ENCODE measurements at regions not wholly inside any gene's neighbourhood (a gene's known extent, or its start where the extent isn't known, plus 50 kb on each side); places are given as distances from the start of the nearest gene placed in this dataset.
A peak's percentile ranks its signal among the peaks of the same experiment; 100 is the strongest.

DNA sequence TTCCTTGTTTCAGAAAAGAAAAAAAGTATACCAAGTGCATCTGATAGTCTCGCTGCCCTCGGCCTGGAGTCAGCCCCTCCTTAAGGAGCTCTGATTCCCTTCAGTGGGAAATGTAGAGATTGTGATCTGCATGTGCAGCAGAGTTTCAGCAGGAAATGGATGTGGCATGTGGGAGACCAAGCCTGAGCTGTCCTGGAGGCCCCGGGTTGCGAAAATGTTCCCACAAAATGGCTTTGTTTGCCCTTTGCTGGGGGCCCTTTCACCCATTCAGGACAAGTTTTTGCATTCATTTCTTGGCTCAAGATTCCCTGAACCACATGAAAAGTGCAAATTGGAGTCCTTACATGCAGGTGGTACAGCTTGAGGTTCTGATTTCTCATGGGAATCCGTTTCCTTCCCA, 230.9 kb downstream of the GADD45G start:
- H3K27me3 ChIP-seq (ENCODE audit: insufficient read depth), result no peaks in the 10 kb centered on the region
- DNase-seq (ENCODE audit: low spot score) (no peak), ATAC-seq (no peak)
- no peak overlapping the region for H3K4me2 ChIP-seq
- H3K27ac ChIP-seq (ENCODE audit: low read depth), result no peak overlapping the region
- Mint-ChIP-seq H3K27me3 (ENCODE audit: insufficient read depth, low read depth, poor library complexity) (peaks cover 3% of the 10 kb centered on the region), H3K9me3 (no peaks in the 10 kb centered on the region; the same call in 2 of the 3 replicates), H3K36me3 (ENCODE audit: low read depth) (no peaks in the 10 kb centered on the region), H3K27ac (no peak overlapping the region), H3K4me3 (no peak overlapping the region), H3K4me1 (peaks cover 37% of the 10 kb centered on the region)
- peak overlapping the region; percentile 82; the same call in 1 of the 2 replicates for H2AFZ ChIP-seq
- H3K9me2 ChIP-seq (ENCODE audit: insufficient read depth), result no peaks in the 10 kb centered on the region
- H3K36me3 ChIP-seq (ENCODE audit: insufficient read depth), result no peaks in the 10 kb centered on the region
- TF ChIP-seq ZNF331 (CRISPR knock-in tag; IDR thresholded peaks at IDR 0.05; ENCODE audit: low read depth), result no peak
- no peak for TF ChIP-seq EZH2 (IDR thresholded peaks at IDR 0.05; ENCODE audit: low read depth, unreplicated experiment)
- no peak for TF ChIP-seq STAT1 (IDR thresholded peaks at IDR 0.05; ENCODE audit: unreplicated experiment)
- no peak for TF ChIP-seq CREB1 (CRISPR knock-in tag; IDR thresholded peaks at IDR 0.05; ENCODE audit: low read depth)
- no peak for TF ChIP-seq ZNF114 (CRISPR knock-in tag; IDR thresholded peaks at IDR 0.05)
- no peak for TF ChIP-seq NANOG (IDR thresholded peaks at IDR 0.05; ENCODE audit: borderline replicate concordance)
- TF ChIP-seq, protein P1, sequence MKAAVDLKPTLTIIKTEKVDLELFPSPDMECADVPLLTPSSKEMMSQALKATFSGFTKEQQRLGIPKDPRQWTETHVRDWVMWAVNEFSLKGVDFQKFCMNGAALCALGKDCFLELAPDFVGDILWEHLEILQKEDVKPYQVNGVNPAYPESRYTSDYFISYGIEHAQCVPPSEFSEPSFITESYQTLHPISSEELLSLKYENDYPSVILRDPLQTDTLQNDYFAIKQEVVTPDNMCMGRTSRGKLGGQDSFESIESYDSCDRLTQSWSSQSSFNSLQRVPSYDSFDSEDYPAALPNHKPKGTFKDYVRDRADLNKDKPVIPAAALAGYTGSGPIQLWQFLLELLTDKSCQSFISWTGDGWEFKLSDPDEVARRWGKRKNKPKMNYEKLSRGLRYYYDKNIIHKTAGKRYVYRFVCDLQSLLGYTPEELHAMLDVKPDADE (IDR thresholded peaks at IDR 0.05), result no peak
- TF ChIP-seq, protein P2, sequence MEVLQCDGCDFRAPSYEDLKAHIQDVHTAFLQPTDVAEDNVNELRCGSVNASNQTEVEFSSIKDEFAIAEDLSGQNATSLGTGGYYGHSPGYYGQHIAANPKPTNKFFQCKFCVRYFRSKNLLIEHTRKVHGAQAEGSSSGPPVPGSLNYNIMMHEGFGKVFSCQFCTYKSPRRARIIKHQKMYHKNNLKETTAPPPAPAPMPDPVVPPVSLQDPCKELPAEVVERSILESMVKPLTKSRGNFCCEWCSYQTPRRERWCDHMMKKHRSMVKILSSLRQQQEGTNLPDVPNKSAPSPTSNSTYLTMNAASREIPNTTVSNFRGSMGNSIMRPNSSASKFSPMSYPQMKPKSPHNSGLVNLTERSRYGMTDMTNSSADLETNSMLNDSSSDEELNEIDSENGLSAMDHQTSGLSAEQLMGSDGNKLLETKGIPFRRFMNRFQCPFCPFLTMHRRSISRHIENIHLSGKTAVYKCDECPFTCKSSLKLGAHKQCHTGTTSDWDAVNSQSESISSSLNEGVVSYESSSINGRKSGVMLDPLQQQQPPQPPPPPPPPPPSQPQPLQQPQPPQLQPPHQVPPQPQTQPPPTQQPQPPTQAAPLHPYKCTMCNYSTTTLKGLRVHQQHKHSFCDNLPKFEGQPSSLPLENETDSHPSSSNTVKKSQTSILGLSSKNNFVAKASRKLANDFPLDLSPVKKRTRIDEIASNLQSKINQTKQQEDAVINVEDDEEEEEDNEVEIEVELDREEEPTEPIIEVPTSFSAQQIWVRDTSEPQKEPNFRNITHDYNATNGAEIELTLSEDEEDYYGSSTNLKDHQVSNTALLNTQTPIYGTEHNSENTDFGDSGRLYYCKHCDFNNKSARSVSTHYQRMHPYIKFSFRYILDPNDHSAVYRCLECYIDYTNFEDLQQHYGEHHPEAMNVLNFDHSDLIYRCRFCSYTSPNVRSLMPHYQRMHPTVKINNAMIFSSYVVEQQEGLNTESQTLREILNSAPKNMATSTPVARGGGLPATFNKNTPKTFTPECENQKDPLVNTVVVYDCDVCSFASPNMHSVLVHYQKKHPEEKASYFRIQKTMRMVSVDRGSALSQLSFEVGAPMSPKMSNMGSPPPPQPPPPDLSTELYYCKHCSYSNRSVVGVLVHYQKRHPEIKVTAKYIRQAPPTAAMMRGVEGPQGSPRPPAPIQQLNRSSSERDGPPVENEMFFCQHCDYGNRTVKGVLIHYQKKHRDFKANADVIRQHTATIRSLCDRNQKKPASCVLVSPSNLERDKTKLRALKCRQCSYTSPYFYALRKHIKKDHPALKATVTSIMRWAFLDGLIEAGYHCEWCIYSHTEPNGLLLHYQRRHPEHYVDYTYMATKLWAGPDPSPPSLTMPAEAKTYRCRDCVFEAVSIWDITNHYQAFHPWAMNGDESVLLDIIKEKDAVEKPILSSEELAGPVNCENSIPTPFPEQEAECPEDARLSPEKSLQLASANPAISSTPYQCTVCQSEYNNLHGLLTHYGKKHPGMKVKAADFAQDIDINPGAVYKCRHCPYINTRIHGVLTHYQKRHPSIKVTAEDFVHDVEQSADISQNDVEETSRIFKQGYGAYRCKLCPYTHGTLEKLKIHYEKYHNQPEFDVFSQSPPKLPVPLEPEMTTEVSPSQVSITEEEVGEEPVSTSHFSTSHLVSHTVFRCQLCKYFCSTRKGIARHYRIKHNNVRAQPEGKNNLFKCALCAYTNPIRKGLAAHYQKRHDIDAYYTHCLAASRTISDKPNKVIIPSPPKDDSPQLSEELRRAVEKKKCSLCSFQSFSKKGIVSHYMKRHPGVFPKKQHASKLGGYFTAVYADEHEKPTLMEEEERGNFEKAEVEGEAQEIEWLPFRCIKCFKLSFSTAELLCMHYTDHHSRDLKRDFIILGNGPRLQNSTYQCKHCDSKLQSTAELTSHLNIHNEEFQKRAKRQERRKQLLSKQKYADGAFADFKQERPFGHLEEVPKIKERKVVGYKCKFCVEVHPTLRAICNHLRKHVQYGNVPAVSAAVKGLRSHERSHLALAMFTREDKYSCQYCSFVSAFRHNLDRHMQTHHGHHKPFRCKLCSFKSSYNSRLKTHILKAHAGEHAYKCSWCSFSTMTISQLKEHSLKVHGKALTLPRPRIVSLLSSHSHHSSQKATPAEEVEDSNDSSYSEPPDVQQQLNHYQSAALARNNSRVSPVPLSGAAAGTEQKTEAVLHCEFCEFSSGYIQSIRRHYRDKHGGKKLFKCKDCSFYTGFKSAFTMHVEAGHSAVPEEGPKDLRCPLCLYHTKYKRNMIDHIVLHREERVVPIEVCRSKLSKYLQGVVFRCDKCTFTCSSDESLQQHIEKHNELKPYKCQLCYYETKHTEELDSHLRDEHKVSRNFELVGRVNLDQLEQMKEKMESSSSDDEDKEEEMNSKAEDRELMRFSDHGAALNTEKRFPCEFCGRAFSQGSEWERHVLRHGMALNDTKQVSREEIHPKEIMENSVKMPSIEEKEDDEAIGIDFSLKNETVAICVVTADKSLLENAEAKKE (CRISPR knock-in tag; IDR thresholded peaks at IDR 0.05), result no peak
- TF ChIP-seq JUNB (IDR thresholded peaks at IDR 0.05; ENCODE audit: unreplicated experiment), result no peak
- TF ChIP-seq EZH2phosphoT487 (IDR thresholded peaks at IDR 0.05; ENCODE audit: unreplicated experiment), result no peak
- TF ChIP-seq, protein P3, sequence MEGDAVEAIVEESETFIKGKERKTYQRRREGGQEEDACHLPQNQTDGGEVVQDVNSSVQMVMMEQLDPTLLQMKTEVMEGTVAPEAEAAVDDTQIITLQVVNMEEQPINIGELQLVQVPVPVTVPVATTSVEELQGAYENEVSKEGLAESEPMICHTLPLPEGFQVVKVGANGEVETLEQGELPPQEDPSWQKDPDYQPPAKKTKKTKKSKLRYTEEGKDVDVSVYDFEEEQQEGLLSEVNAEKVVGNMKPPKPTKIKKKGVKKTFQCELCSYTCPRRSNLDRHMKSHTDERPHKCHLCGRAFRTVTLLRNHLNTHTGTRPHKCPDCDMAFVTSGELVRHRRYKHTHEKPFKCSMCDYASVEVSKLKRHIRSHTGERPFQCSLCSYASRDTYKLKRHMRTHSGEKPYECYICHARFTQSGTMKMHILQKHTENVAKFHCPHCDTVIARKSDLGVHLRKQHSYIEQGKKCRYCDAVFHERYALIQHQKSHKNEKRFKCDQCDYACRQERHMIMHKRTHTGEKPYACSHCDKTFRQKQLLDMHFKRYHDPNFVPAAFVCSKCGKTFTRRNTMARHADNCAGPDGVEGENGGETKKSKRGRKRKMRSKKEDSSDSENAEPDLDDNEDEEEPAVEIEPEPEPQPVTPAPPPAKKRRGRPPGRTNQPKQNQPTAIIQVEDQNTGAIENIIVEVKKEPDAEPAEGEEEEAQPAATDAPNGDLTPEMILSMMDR (conservative IDR thresholded peaks at IDR 0.05; ENCODE audit: low read depth in 2 of 2), result no peak
- TF ChIP-seq, protein P4, sequence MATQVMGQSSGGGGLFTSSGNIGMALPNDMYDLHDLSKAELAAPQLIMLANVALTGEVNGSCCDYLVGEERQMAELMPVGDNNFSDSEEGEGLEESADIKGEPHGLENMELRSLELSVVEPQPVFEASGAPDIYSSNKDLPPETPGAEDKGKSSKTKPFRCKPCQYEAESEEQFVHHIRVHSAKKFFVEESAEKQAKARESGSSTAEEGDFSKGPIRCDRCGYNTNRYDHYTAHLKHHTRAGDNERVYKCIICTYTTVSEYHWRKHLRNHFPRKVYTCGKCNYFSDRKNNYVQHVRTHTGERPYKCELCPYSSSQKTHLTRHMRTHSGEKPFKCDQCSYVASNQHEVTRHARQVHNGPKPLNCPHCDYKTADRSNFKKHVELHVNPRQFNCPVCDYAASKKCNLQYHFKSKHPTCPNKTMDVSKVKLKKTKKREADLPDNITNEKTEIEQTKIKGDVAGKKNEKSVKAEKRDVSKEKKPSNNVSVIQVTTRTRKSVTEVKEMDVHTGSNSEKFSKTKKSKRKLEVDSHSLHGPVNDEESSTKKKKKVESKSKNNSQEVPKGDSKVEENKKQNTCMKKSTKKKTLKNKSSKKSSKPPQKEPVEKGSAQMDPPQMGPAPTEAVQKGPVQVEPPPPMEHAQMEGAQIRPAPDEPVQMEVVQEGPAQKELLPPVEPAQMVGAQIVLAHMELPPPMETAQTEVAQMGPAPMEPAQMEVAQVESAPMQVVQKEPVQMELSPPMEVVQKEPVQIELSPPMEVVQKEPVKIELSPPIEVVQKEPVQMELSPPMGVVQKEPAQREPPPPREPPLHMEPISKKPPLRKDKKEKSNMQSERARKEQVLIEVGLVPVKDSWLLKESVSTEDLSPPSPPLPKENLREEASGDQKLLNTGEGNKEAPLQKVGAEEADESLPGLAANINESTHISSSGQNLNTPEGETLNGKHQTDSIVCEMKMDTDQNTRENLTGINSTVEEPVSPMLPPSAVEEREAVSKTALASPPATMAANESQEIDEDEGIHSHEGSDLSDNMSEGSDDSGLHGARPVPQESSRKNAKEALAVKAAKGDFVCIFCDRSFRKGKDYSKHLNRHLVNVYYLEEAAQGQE (IDR thresholded peaks at IDR 0.05; ENCODE audit: unreplicated experiment), result no peak
- TF ChIP-seq POLR2AphosphoS5 (IDR thresholded peaks at IDR 0.05; ENCODE audit: low read depth), result no peak
- H3F3A ChIP-seq (replicated peaks; ENCODE audit: low read depth), result no peaks in the 10 kb centered on the region
- peaks cover 25% of the 10 kb centered on the region for H3K4me1 ChIP-seq (ENCODE audit: insufficient read depth)
- no peak overlapping the region for H3K4me3 ChIP-seq
- H3K79me2 ChIP-seq (replicated peaks; ENCODE audit: insufficient read depth), result no peaks in the 10 kb centered on the region
- no peaks in the 10 kb centered on the region for H4K20me1 ChIP-seq (replicated peaks; ENCODE audit: insufficient read depth)

Data from GM23338 (cell line).